ENCODE measurements at regions not wholly inside any gene's neighbourhood (a gene's known extent, or its start where the extent isn't known, plus 50 kb on each side); places are given as distances from the start of the nearest gene placed in this dataset.

- H3K79me1 ChIP-seq (ENCODE audit: low read depth in 1 of 2, low read length in 2 of 2) = no peaks in the 10 kb centered on the region
- TF ChIP-seq NFE2L2 (IDR thresholded peaks at IDR 0.05; ENCODE audit: low read depth, low read length) (no peak), CEBPB (IDR thresholded peaks at IDR 0.05; ENCODE audit: low read depth, low read length) (no peak), MAZ (IDR thresholded peaks at IDR 0.05; ENCODE audit: borderline replicate concordance, low read depth, low read length) (no peak), CTCF (conservative IDR thresholded peaks at IDR 0.05; ENCODE audit: low read depth, low read length) (no peak), RCOR1 (IDR thresholded peaks at IDR 0.05; ENCODE audit: insufficient replicate concordance, low read length) (no peak), CHD1 (IDR thresholded peaks at IDR 0.05; ENCODE audit: low read depth, low read length) (no peak), FOS (IDR thresholded peaks at IDR 0.05; ENCODE audit: low read depth, low read length) (no peak), RAD21 (IDR thresholded peaks at IDR 0.05; ENCODE audit: low read length) (no peak), BHLHE40 (IDR thresholded peaks at IDR 0.05; ENCODE audit: low read depth, low read length) (no peak), USF2 (IDR thresholded peaks at IDR 0.05; ENCODE audit: low read depth, low read length) (no peak)
- no peak overlapping the region for H3K4ac ChIP-seq (ENCODE audit: low read depth, low read length)
- dilution Hi-C loops (cut with HindIII; ENCODE audit: low sequenced_read_pairs, unreplicated experiment) = no loop called here
- no peak overlapping the region for H3K4me3 ChIP-seq (ENCODE audit: insufficient read depth, low read depth, low read length)
- no peak overlapping the region for H3K27ac ChIP-seq (ENCODE audit: insufficient read depth, low read length)
- DNase-seq (no peak), ATAC-seq (ENCODE audit: low read depth) (no peak)
- no peak overlapping the region for H4K91ac ChIP-seq (ENCODE audit: insufficient read depth, low read depth, low read length)
- H3K4me1 ChIP-seq (ENCODE audit: control insufficient read depth, insufficient read depth, low read length) = no peaks in the 10 kb centered on the region
- ChIA-PET CTCF (no interaction called here), POLR2A (ENCODE audit: unreplicated experiment) (no interaction called here)
- H3K9me3 ChIP-seq (ENCODE audit: control insufficient read depth, insufficient read depth, low read length) = peaks cover 9% of the 10 kb centered on the region
- H4K5ac ChIP-seq (ENCODE audit: low read depth, low read length) = no peak overlapping the region
- in situ Hi-C loops (cut with MboI; ENCODE audit: low sequenced_read_pairs) = no loop called here
- H3K9ac ChIP-seq (ENCODE audit: low read depth, low read length) = no peak overlapping the region
- no peak overlapping the region for H2BK120ac ChIP-seq (ENCODE audit: low read depth, low read length)
- no peaks in the 10 kb centered on the region for H3K36me3 ChIP-seq (ENCODE audit: control insufficient read depth, insufficient read depth, low read length)
- H2AFZ ChIP-seq (replicated peaks; ENCODE audit: low read length, poor library complexity) = no peak overlapping the region
- no peak overlapping the region for H4K8ac ChIP-seq (ENCODE audit: low read depth in 2 of 2, low read length in 2 of 2)
- no peak overlapping the region for H3K23ac ChIP-seq (ENCODE audit: low read depth, low read length)
- H2BK15ac ChIP-seq (ENCODE audit: low read depth, low read length) = no peak overlapping the region
- no peak overlapping the region for H3K56ac ChIP-seq (ENCODE audit: extremely low read depth, insufficient read depth, low read length)
- no peak overlapping the region for H2AK9ac ChIP-seq (replicated peaks; ENCODE audit: low read depth, low read length, poor library complexity)
- no peak overlapping the region for H2BK5ac ChIP-seq (ENCODE audit: low read depth, low read length, poor library complexity, severe bottlenecking)
- no peaks in the 10 kb centered on the region for H4K20me1 ChIP-seq (ENCODE audit: insufficient read depth, low read length)
- no peak overlapping the region for H3K4me2 ChIP-seq (ENCODE audit: low read depth, low read length)
- intact Hi-C loops (cut with micrococcal nuclease) = no loop called here
- no peak overlapping the region for H3K18ac ChIP-seq (ENCODE audit: low read depth, low read length)
- H3K9me1 ChIP-seq (ENCODE audit: insufficient read depth, low read length) = no peaks in the 10 kb centered on the region
- H2AK5ac ChIP-seq (ENCODE audit: low read depth, low read length) = no peak overlapping the region
- peaks cover 30% of the 10 kb centered on the region; the same call in 1 of the 2 replicates for H3K27me3 ChIP-seq (ENCODE audit: control insufficient read depth, insufficient read depth, low read length)
- H3K14ac ChIP-seq (replicated peaks; ENCODE audit: low read depth, low read length) = no peak overlapping the region
- H2BK20ac ChIP-seq (ENCODE audit: low read depth, low read length) = no peak overlapping the region
- BruUV-seq (replicated peaks) = no TSS peak
- 60% methylated on average over 1 of the region's 4 CpGs; no CpG with 5 or more reads in 1 of the 2 experiments for WGBS, 2 experiments (ENCODE audit: extremely low coverage in 2 of 2, insufficient read length in 1 of 2)
Measured at GRCh38 chr14:101500681-101501080, 60.6 kb upstream of the DIO3 start.
